ENCODE measurements at regions not wholly inside any gene's neighbourhood (a gene's known extent, or its start where the extent isn't known, plus 50 kb on each side); places are given as distances from the start of the nearest gene placed in this dataset.

- Mint-ChIP-seq H3K9me3 (no peaks in the 10 kb centered on the region), H3K27me3 (peaks cover 50% of the 10 kb centered on the region), H3K4me1 (ENCODE audit: low read depth) (peaks cover 9% of the 10 kb centered on the region), H3K36me3 (ENCODE audit: low read depth) (no peaks in the 10 kb centered on the region), H3K4me3 (no peak overlapping the region), H3K27ac (no peak overlapping the region)
- CTCF ChIA-PET: interaction anchor here (1.3 kb wide), 1 partner anchor 441 kb away, joined by 3 read pairs; no protein-coding TSS in a partner anchor
- TF ChIP-seq CTCF (IDR thresholded peaks at IDR 0.05): no peak
- ATAC-seq (no peak), DNase-seq (no peak)
- POLR2A ChIA-PET: no interaction called here
- intact Hi-C loops (cut with micrococcal nuclease): no loop called here
Measured at GRCh38 chr9:29214690-29215253, 1641.5 kb upstream of the C9orf72 start.

GRCh38 chr9:29217966-29218365 is 1644.7 kb upstream of the C9orf72 start:
- no peak overlapping the region for H3K27ac Mint-ChIP-seq

GRCh38 chr9:29220596-29221251 is 1647.4 kb upstream of the C9orf72 start:
- Mint-ChIP-seq H3K4me1 (ENCODE audit: low read depth) (no peaks in the 10 kb centered on the region), H3K27ac (no peak overlapping the region), H3K27me3 (peaks cover 8% of the 10 kb centered on the region), H3K36me3 (ENCODE audit: low read depth) (no peaks in the 10 kb centered on the region), H3K4me3 (no peak overlapping the region), H3K9me3 (no peaks in the 10 kb centered on the region)
- intact Hi-C loops (cut with micrococcal nuclease): no loop called here
- ChIA-PET POLR2A (no interaction called here), CTCF (no interaction called here)
- ATAC-seq: no peak
- DNase-seq: no peak
- TF ChIP-seq CTCF (IDR thresholded peaks at IDR 0.05): no peak

More at GRCh38 chr9:29217966-29218365, 1644.7 kb upstream of the C9orf72 start:
- DNase-seq (no peak), ATAC-seq (no peak)
- ChIA-PET POLR2A (no interaction called here), CTCF (no interaction called here)
- Mint-ChIP-seq H3K36me3 (ENCODE audit: low read depth) (no peaks in the 10 kb centered on the region), H3K4me3 (no peak overlapping the region), H3K27me3 (peaks cover 32% of the 10 kb centered on the region), H3K9me3 (no peaks in the 10 kb centered on the region), H3K4me1 (ENCODE audit: low read depth) (peaks cover 3% of the 10 kb centered on the region)
- no peak for TF ChIP-seq CTCF (IDR thresholded peaks at IDR 0.05)
- intact Hi-C loops (cut with micrococcal nuclease): no loop called here

GRCh38 chr9:29228558-29228957 is 1655.3 kb upstream of the C9orf72 start:
- H3K9me3 Mint-ChIP-seq: no peaks in the 10 kb centered on the region
- no peaks in the 10 kb centered on the region for H3K27me3 Mint-ChIP-seq
- ChIA-PET CTCF (no interaction called here), POLR2A (no interaction called here)
- H3K36me3 Mint-ChIP-seq (ENCODE audit: low read depth): no peaks in the 10 kb centered on the region
- no peak for TF ChIP-seq CTCF (IDR thresholded peaks at IDR 0.05)
- intact Hi-C loops (cut with micrococcal nuclease): no loop called here
- no peak overlapping the region for H3K4me3 Mint-ChIP-seq
- no peaks in the 10 kb centered on the region for H3K4me1 Mint-ChIP-seq (ENCODE audit: low read depth)
- DNase-seq (no peak), ATAC-seq (no peak)
- no peak overlapping the region for H3K27ac Mint-ChIP-seq

- DNase-seq: no peak
- Mint-ChIP-seq H3K27ac (no peak overlapping the region), H3K36me3 (ENCODE audit: low read depth) (no peaks in the 10 kb centered on the region), H3K4me3 (no peak overlapping the region), H3K9me3 (no peaks in the 10 kb centered on the region), H3K27me3 (no peaks in the 10 kb centered on the region), H3K4me1 (ENCODE audit: low read depth) (no peaks in the 10 kb centered on the region)
- CTCF ChIA-PET: no interaction called here
- no peak for TF ChIP-seq CTCF (IDR thresholded peaks at IDR 0.05)
- no peak for ATAC-seq
- POLR2A ChIA-PET: no interaction called here
- intact Hi-C loops (cut with micrococcal nuclease): no loop called here
Measured at GRCh38 chr9:29230931-29231330, 1657.7 kb upstream of the C9orf72 start.
